Osteocyte (in vitro differentiated cells): ENCODE measurements at regions not wholly inside any gene's neighbourhood (a gene's known extent, or its start where the extent isn't known, plus 50 kb on each side); places are given as distances from the start of the nearest gene placed in this dataset.

Source experiments
- DNase-seq: peaks from one replicate; pipeline ENCODE4 v3.0.0; 2021; ENCODE audit warnings: mixed read lengths; ENCODE audit not compliant: unreplicated experiment; ENCODE audit errors: extremely low spot score
- H3K27ac Mint-ChIP-seq: one replicate; pipeline ENCODE4 v1.8.0; 2021; ENCODE audit warnings: mild to moderate bottlenecking, mixed read lengths; ENCODE audit not compliant: unreplicated experiment
- H3K27me3 Mint-ChIP-seq: one replicate; pipeline ENCODE4 v1.8.0; 2021; ENCODE audit warnings: mixed read lengths; ENCODE audit not compliant: unreplicated experiment
- H3K36me3 Mint-ChIP-seq: one replicate; pipeline ENCODE4 v1.8.0; 2021; ENCODE audit warnings: mixed read lengths; ENCODE audit not compliant: unreplicated experiment
- H3K4me1 Mint-ChIP-seq: one replicate; pipeline ENCODE4 v1.8.0; 2021; ENCODE audit warnings: mixed read lengths; ENCODE audit not compliant: unreplicated experiment
- H3K4me3 Mint-ChIP-seq: one replicate; pipeline ENCODE4 v1.8.0; 2021; ENCODE audit warnings: mild to moderate bottlenecking, moderate library complexity, mixed read lengths; ENCODE audit not compliant: unreplicated experiment
- H3K9me3 Mint-ChIP-seq: one replicate; pipeline ENCODE4 v1.8.0; 2021; ENCODE audit warnings: mixed read lengths; ENCODE audit not compliant: unreplicated experiment
- CTCF ChIP-seq: fragments of 200-600 bp; sonication (generic); IDR thresholded peaks from 2 replicates; pipeline ENCODE4 v1.5.0; 2021; ENCODE audit warnings: antibody characterized with exemption, mild to moderate bottlenecking, moderate library complexity

GRCh38 chr5:93070938-93071337, 510.1 kb downstream of the NR2F1-AS1 start:
- H3K9me3 Mint-ChIP-seq, result no peaks in the 10 kb centered on the region
- H3K4me1 Mint-ChIP-seq, result peaks cover 14% of the 10 kb centered on the region
- H3K27ac Mint-ChIP-seq, result no peak overlapping the region
- no peaks in the 10 kb centered on the region for H3K36me3 Mint-ChIP-seq
- no peak for TF ChIP-seq CTCF
- H3K27me3 Mint-ChIP-seq, result no peaks in the 10 kb centered on the region
- no peak overlapping the region for H3K4me3 Mint-ChIP-seq
- DNase-seq, result no peak

GRCh38 chr5:93069276-93069675, 511.7 kb downstream of the NR2F1-AS1 start:
- Mint-ChIP-seq H3K27ac (no peak overlapping the region), H3K27me3 (no peaks in the 10 kb centered on the region), H3K4me3 (no peak overlapping the region), H3K9me3 (no peaks in the 10 kb centered on the region), H3K4me1 (peaks cover 8% of the 10 kb centered on the region), H3K36me3 (no peaks in the 10 kb centered on the region)
- DNase-seq, result no peak
- TF ChIP-seq CTCF, result no peak

- Mint-ChIP-seq H3K36me3 (no peaks in the 10 kb centered on the region), H3K9me3 (no peaks in the 10 kb centered on the region), H3K4me1 (peaks cover 9% of the 10 kb centered on the region), H3K4me3 (no peak overlapping the region), H3K27me3 (no peaks in the 10 kb centered on the region), H3K27ac (no peak overlapping the region)
- TF ChIP-seq CTCF, result peak; percentile 35
- no peak for DNase-seq
Measured at GRCh38 chr5:93062548-93062947, 518.5 kb downstream of the NR2F1-AS1 start.

- no peak for TF ChIP-seq CTCF
- H3K4me3 Mint-ChIP-seq, result no peak overlapping the region
Measured at GRCh38 chr5:93058309-93058708, 522.7 kb downstream of the NR2F1-AS1 start.

GRCh38 chr5:93057311-93057710, 523.7 kb downstream of the NR2F1-AS1 start:
- H3K9me3 Mint-ChIP-seq, result no peaks in the 10 kb centered on the region
- peaks cover 20% of the 10 kb centered on the region for H3K4me1 Mint-ChIP-seq
- H3K27ac Mint-ChIP-seq, result no peak overlapping the region
- no peak for TF ChIP-seq CTCF
- no peaks in the 10 kb centered on the region for H3K36me3 Mint-ChIP-seq
- H3K4me3 Mint-ChIP-seq, result no peak overlapping the region
- DNase-seq, result no peak
- H3K27me3 Mint-ChIP-seq, result no peaks in the 10 kb centered on the region

More at GRCh38 chr5:93058309-93058708, 522.7 kb downstream of the NR2F1-AS1 start:
- Mint-ChIP-seq H3K9me3 (no peaks in the 10 kb centered on the region), H3K27me3 (no peaks in the 10 kb centered on the region), H3K27ac (no peak overlapping the region), H3K4me1 (peaks cover 20% of the 10 kb centered on the region), H3K36me3 (no peaks in the 10 kb centered on the region)
- DNase-seq, result no peak
